GM21619 (cell line): ENCODE measurements at regions not wholly inside any gene's neighbourhood (a gene's known extent, or its start where the extent isn't known, plus 50 kb on each side); places are given as distances from the start of the nearest gene placed in this dataset.

Experiments
- ATAC-seq: cut with Tn5 transposase; IDR thresholded peaks from one replicate; pipeline ENCODE4 v1.9.1; 2021; ENCODE audit not compliant: unreplicated experiment

DNA sequence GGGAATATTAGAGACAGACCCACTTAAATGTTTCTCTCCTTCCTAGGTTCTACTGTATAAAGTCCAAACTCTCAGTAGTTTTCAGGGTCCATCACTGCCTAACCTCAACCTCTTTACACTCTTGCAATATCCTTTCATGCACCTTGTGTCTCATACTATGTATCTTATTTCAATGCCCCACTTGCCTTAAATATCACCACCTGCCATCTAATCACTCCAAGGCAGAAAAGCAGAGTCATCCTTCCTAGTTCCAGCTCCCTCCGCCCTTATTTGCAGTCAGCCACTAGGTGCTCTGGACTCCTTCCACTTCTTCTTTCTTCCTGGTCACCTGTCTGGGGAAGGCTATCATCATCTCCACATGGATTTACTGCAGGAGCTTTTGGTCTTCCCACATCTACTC lies 322.0 kb downstream of the MFSD1 start:
- no peak for ATAC-seq

DNA sequence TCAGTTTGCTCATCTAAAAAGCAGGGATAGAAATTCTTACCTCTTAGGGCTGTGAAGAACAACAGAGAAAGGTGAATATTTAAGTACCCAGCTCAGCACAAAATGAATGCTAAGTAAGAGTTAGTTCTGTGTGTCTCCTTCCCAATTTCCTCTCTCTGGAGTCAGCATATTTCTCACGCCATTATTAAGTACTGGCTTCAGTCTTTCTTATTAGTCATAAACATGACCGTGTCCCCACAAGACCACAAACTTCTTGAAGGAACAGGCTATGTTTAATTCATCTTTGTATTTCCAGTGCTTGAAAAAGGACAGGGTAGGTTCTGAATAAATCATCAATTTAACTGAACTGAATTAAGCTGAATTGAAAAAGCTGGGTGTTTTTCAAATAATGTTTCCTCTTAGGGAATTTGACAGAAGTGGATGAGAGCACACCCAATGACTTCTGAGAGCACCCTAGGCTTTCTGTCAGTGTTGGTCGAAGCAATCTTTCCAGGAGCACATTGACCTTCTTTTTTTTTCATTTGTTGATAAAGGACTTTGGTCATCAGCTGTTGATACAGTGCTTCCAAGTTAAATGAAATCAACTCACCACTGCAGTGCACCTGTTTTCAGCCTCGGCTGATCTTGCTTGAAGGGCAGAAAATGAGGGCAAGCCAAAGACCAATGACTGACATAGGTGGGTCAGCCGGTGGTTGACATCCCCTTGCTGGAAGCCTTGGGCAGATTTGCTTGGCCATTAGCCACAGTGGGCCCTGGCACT lies 324.6 kb downstream of the MFSD1 start:
- ATAC-seq: no peak

DNA sequence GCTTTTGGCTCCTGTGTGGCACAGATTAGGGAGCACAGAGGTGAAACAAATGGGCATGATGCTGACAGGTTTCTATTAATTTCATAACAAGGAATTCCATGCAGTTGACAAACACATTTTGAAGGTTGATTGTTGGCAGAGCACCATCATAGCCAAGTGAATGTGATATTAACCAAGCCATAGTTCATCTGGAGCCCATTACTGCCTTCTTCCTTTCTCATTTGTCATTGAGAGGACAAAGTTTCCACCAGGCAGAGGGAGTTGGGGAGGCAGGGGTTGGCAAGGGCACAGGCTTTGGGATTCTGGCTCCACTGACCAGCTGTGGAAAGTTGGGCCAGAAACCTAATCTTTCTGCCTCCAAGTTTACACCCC lies 325.2 kb downstream of the MFSD1 start:
- no peak for ATAC-seq

DNA sequence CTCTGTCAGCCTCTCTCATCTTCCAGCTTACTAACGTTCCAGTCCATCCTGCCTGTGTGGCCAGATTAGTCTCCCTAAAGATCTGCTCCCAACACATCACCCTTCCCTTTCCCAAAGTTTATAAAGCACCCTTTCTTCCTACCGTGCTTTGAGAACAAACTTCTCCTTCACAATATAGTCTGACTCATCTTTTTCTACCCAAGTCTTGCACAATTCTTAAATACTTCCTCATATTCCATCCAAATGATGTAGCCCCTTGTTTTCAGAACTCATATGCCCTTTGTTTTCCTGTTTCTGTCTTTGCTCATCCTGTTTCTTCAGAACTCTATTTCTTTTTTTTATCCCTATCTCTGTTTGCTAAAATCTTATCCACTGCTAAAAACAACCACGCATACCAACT lies 326.8 kb downstream of the MFSD1 start:
- no peak for ATAC-seq

DNA sequence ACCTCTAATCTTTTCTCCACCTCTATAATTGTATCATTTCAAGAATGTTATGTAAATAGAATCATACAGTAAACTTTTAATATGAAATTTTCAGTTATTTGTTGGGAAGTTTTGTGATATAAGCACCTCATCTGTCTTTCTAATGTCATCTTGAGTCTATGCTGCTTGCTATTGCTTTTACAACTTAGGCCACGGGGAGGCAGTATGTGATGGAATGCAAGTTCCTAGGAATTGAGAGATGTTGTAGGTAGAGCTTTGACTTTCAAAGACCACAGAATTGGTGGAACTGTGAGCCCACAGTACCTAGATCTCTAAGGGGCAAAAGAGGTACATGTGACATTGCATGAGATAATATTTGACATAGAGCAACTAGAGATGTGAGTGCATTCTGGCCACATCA lies 328.3 kb downstream of the MFSD1 start:
- ATAC-seq: no peak

- no peak for ATAC-seq
Measured at GRCh38 chr3:159131376-159131775, 329.5 kb downstream of the MFSD1 start.

DNA sequence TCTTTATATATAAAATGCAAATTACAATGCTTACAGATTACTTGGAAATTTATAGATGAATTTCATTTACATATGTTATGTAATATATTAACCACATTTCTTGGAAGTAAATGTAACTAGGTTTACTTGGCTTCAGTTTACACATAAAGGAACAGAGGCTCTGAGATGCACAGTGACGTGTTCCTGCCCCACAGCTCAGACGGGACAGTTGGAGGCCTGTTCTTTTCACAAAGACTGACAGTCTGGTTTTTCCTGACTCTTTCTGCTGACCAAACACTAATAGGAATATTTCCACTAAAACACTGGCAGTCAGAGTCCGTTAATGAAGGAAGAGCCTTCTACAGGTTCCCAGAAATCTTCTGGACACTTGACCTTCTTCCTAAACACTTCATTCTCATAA lies 336.1 kb downstream of the MFSD1 start:
- ATAC-seq: no peak

DNA sequence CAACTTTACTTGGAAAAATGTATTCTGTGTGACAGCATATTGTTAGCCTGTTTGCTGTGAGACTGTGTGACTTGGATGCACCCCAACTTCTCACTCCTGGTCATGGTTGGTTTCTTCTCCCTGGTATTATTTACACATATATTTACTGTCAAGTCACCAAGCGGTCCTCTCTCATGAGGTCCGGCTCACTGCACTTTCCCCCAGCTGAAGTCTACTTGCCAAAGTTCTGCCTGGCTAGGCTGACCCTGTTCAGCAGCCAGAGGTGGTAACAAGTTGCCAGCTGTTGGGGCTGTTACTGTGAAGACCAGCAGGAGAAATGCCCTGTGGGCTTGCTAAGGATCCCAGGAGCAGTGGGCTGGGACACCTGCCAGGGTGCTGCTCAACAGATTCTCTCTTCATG lies 337.5 kb downstream of the MFSD1 start:
- ATAC-seq: no peak

GRCh38 chr3:159144472-159144871 lies 342.6 kb downstream of the MFSD1 start:
- no peak for ATAC-seq

DNA sequence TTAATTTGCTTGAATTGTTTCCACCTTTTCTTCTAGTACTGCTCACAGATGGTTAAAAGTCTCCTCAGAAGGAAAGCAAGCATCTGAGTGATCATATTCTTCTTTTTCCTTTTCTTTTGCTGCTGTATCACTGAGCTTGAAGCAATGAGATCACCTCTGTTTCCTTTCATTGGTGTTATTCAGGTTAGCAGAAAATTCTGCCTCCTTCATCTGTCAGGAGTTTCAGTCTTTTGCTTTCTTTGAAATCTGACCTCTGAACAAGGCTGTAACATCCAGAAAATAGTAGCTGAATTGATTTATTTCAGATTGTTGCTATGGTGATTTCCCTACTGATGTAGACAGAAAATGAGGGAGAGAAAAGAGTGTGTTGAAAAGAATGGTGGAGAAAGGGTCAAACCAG lies 343.0 kb downstream of the MFSD1 start:
- ATAC-seq: no peak

GRCh38 chr3:159146392-159146791 lies 344.5 kb downstream of the MFSD1 start:
- no peak for ATAC-seq

- no peak for ATAC-seq
Measured at GRCh38 chr3:159146856-159147435, 345.1 kb downstream of the MFSD1 start.

- ATAC-seq: no peak
Measured at GRCh38 chr3:159147813-159148212, 346.0 kb downstream of the MFSD1 start.

GRCh38 chr3:159148466-159148865 lies 346.6 kb downstream of the MFSD1 start:
- no peak for ATAC-seq

DNA sequence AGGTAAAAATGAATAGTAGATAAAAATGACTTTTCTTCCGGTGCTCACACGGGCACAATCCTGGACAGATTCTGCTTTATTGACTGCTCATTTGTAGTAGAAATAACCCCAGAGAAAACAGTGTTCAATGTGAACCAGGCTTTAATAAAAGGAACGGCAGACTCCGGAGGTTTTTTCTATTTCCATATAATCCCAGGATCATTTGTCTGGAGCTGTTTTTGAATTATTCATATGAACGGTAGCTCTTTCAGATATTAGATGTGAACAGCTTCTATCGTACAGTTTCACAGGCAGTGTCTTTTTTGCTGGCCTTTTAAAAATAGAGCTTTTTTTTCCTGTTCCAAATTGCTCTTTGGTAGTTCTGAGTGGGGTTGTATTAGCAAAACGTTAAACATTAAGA lies 347.3 kb downstream of the MFSD1 start:
- ATAC-seq: no peak

GRCh38 chr3:159149633-159150032 lies 347.8 kb downstream of the MFSD1 start:
- no peak for ATAC-seq

DNA sequence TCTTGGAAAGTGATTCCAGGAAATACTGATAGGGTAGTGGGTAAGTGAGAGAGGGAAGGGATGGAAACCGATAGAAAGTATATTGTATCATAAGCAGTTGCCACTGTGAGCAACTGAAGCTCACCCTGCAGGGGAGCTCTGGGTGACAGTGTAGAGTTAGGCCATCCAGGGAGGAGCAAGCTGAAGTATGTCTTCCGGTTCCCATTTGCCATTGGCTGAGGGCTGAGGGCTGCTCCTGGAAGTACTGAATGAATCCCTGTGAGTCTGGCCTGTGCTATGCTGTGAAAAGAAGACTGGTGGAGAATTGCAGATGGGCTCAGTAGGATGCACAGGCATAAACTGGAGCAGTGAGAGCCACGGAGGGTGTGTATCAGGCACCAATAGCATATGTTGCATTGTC lies 348.3 kb downstream of the MFSD1 start:
- no peak for ATAC-seq

- no peak for ATAC-seq
Measured at GRCh38 chr3:159151130-159151529, 349.3 kb downstream of the MFSD1 start.

GRCh38 chr3:159157275-159157674 lies 355.4 kb downstream of the MFSD1 start:
- ATAC-seq: no peak

DNA sequence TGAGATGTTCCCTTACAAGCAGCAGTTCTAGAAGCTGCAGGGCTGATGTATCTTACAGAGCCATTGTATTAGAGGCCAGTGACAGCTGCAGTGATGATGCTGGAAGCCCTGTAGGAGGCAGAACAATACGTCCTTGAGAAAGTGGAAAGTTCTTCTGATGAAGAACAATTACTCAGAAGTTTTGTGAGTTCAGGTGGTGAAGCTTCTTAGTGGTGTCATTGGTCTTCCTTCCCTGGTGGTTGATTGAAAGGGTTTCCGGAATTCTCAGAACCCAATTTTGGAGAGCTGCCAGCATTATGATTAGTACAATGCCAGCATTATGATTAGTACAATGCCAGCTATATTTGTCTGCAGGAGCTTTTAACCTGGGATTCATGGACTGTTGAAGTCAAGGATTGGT lies 356.4 kb downstream of the MFSD1 start:
- ATAC-seq: no peak

GRCh38 chr3:159158801-159159200 lies 356.9 kb downstream of the MFSD1 start:
- no peak for ATAC-seq

DNA sequence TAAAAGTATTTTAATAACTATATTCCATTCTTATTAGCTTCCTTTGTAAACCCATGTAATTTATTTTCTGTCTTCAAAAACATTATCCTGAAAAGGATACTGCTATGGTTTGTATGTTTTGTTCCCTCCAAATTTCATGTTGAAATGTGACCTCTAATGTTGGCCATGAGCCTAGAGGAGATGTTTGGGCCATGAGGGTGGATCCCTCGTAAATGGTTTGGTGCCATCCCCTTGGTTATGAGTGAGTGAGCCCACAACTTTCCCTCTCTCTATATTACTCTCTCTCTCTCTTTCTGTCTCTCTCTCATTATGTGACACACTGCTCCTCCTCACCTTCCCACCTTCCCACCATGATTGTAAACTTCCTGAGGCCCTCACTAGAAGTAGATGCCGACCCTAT lies 357.7 kb downstream of the MFSD1 start:
- no peak for ATAC-seq

DNA sequence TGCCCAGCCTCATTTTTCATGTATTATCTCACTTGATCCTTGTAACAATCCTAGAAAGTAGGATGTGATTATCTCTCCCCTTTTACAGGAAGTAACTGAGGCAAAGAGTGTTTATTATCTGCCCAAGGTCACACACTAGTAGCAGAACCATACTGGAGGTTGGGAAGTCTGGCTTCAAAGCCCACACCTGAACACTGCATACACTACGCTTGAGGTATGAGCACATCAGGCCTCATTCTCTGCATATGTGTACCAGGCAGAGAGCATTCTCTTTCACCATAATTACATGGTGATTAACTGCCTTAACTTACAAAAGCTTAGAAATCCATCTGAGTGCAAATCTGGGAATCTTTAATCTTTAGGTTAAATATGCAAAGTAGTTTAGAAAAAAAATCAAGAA lies 361.8 kb downstream of the MFSD1 start:
- ATAC-seq: no peak
